Gastroesophageal sphincter (tissue), 3 donors: ENCODE measurements at regions not wholly inside any gene's neighbourhood (a gene's known extent, or its start where the extent isn't known, plus 50 kb on each side); places are given as distances from the start of the nearest gene placed in this dataset.

Experiments used
- CTCF ChIP-seq, 4 experiments: fragments of 200-600 bp in 2 of 4; fragments of 450-650 bp in 2 of 4; sonication (generic) in 1 of 4; IDR thresholded peaks; one replicate each; pipeline ENCODE4 v1.5.1; 2017 to 2019; ENCODE audit warnings: antibody characterized with exemption in 4 of 4, mild to moderate bottlenecking in 2 of 4, moderate library complexity in 2 of 4
- EP300 ChIP-seq: sonication (generic); formaldehyde crosslinking; IDR thresholded peaks from one replicate; pipeline ENCODE4 v1.6.1; 2017; ENCODE audit warnings: antibody characterized with exemption, mild to moderate bottlenecking
- POLR2A ChIP-seq, 2 donors: fragments of 450-650 bp; IDR thresholded peaks; one replicate each; pipeline ENCODE4 v1.6.1; 2017; ENCODE audit warnings: antibody characterized with exemption in 2 of 2, mild to moderate bottlenecking in 2 of 2, moderate library complexity in 1 of 2
- POLR2AphosphoS5 ChIP-seq: sonication (generic); formaldehyde crosslinking; IDR thresholded peaks from one replicate; pipeline ENCODE4 v1.6.1; 2017; ENCODE audit warnings: antibody characterized with exemption

GRCh38 chr9:88044200-88044599, 69.9 kb upstream of the CDK20 start:
- TF ChIP-seq CTCF (IDR thresholded peaks at IDR 0.05) (no peak), POLR2A (IDR thresholded peaks at IDR 0.05) (no peak), EP300 (no peak), POLR2AphosphoS5 (no peak)
